Pancreas (tissue), 10 donors: ENCODE measurements at regions not wholly inside any gene's neighbourhood (a gene's known extent, or its start where the extent isn't known, plus 50 kb on each side); places are given as distances from the start of the nearest gene placed in this dataset.

Experiments
- ATAC-seq, 4 donors: fragments of 200-7000 bp; cut with Tn5 transposase; one replicate each; pipeline versions ENCODE4 v1.8.0 to v1.9.1; 2020; ENCODE audit warnings: mild to moderate bottlenecking in 4 of 4, moderate library complexity in 4 of 4
- DNase-seq, 6 donors: peaks; one replicate each; pipeline ENCODE4 v3.0.0-alpha.2; 2020
- FAIRE-seq: peaks from 2 replicates; lab custom pipeline; 2012; peaks lifted over from hg19 to GRCh38; lab: Jason Lieb, UNC
- H3K27ac ChIP-seq, 4 donors: fragments of 200-600 bp; sonication (generic); 1 replicate in 3 of 4; 2 replicates in 1 of 4; pipeline versions ENCODE4 v1.5.0 to v1.8.0; 2020
- H3K27me3 ChIP-seq, 4 donors: fragments of 200-600 bp; one replicate each; pipeline ENCODE4 v1.8.0; 2021
- H3K36me3 ChIP-seq, 3 donors: fragments of 200-600 bp; sonication (generic) in 1 of 3; one replicate each; pipeline versions ENCODE4 v1.5.0 to v1.8.0; 2020 to 2021
- H3K4me1 ChIP-seq, 3 donors: fragments of 200-600 bp; one replicate each; pipeline ENCODE4 v1.8.0; 2021
- H3K4me3 ChIP-seq, 4 donors: fragments of 200-600 bp; sonication (generic) in 2 of 4; one replicate each; pipeline versions ENCODE4 v1.5.0 to v1.8.0; 2020 to 2021
- H3K9me3 ChIP-seq, 4 donors: fragments of 200-600 bp; one replicate each; pipeline ENCODE4 v1.8.0; 2021
- CTCF ChIP-seq, 4 donors: fragments of 200-600 bp; sonication (generic) in 3 of 4; IDR thresholded peaks; one replicate each; pipeline versions ENCODE4 v1.5.0 to v1.8.0; 2021; ENCODE audit warnings: antibody characterized with exemption in 4 of 4
- WGBS, 2 donors: extraction: QIAGEN DNeasy Blood & Tissue Kit; methylation state at CpG; one replicate each; pipeline ENCODE4 v1.1.7; 2013; 5-methylcytosine and 5-hydroxymethylcytosine counted together
- intact Hi-C, 3 donors: fragments of 100-400 bp; cut with DNase I; formaldehyde crosslinking; loops; one replicate each; pipeline versions ENCODE4 v1.11.1 to v1.14.2; 2022
- donor health status: healthy with polysubstance abuse.
- donor health status: DM: no; HTN: no; CAD: no; lungs with moderate emphysema.
- donor health status: DM: no; HTN: no; CAD: no.
- donor health status: control.
- donor health status: control.
- donor health status: Bipolar disorder and iron deficiency.
- donor health status: DM: yes; HTN: yes; CAD: no.
- donor health status: DM: no; HTN: no; CAD: no.
- donor health status: DM: no; HTN: no; CAD: no.
- donor health status: DM: yes; HTN: yes; CAD: no.

GRCh38 chr4:155481150-155481549 is 104.4 kb upstream of the MAP9 start:
- no peak for DNase-seq
- intact Hi-C loops = no loop called here
- WGBS, 2 donors = 86 to 89% methylated on average over 4 of the region's 4 CpGs
- FAIRE-seq = no peak
- no peak overlapping the region for H3K4me3 ChIP-seq
- H3K27me3 ChIP-seq = no peaks in the 10 kb centered on the region
- no peaks in the 10 kb centered on the region for H3K9me3 ChIP-seq
- H3K4me1 ChIP-seq = no peaks in the 10 kb centered on the region
- no peak for ATAC-seq
- no peak for TF ChIP-seq CTCF (IDR thresholded peaks at IDR 0.05)
- H3K36me3 ChIP-seq = no peaks in the 10 kb centered on the region
- H3K27ac ChIP-seq = no peak overlapping the region

GRCh38 chr4:155479835-155480234 is 103.1 kb upstream of the MAP9 start:
- no peaks in the 10 kb centered on the region for H3K27me3 ChIP-seq
- no peak for TF ChIP-seq CTCF (IDR thresholded peaks at IDR 0.05)
- no peak overlapping the region for H3K4me3 ChIP-seq
- H3K27ac ChIP-seq = no peak overlapping the region
- ATAC-seq = no peak
- FAIRE-seq = no peak
- no peaks in the 10 kb centered on the region for H3K4me1 ChIP-seq
- 87 to 93% methylated on average over 1 of the region's 1 CpG for WGBS, 2 donors
- H3K36me3 ChIP-seq = no peaks in the 10 kb centered on the region
- intact Hi-C loops = no loop called here
- no peaks in the 10 kb centered on the region for H3K9me3 ChIP-seq
- DNase-seq = no peak

GRCh38 chr4:155478336-155478835 is 101.6 kb upstream of the MAP9 start:
- FAIRE-seq = no peak
- no peak for ATAC-seq
- Histone ChIP-seq H3K27ac (no peak overlapping the region), H3K4me3 (no peak overlapping the region), H3K36me3 (no peaks in the 10 kb centered on the region), H3K27me3 (no peaks in the 10 kb centered on the region), H3K9me3 (no peaks in the 10 kb centered on the region), H3K4me1 (no peaks in the 10 kb centered on the region)
- WGBS, 2 donors = 56 to 72% methylated on average over 3 of the region's 3 CpGs
- DNase-seq = no peak
- no peak for TF ChIP-seq CTCF (IDR thresholded peaks at IDR 0.05)
- intact Hi-C loops = no loop called here

GRCh38 chr4:155474758-155475157 is 98.0 kb upstream of the MAP9 start:
- TF ChIP-seq CTCF (IDR thresholded peaks at IDR 0.05) = no peak

GRCh38 chr4:155473420-155474095 is 96.8 kb upstream of the MAP9 start:
- Histone ChIP-seq H3K9me3 (no peaks in the 10 kb centered on the region), H3K4me1 (no peaks in the 10 kb centered on the region), H3K27ac (no peak overlapping the region), H3K27me3 (no peaks in the 10 kb centered on the region), H3K36me3 (no peaks in the 10 kb centered on the region), H3K4me3 (no peak overlapping the region)
- intact Hi-C loops = no loop called here
- WGBS, 2 donors = 56 to 59% methylated on average over 3 of the region's 3 CpGs
- ATAC-seq = no peak
- no peak for TF ChIP-seq CTCF (IDR thresholded peaks at IDR 0.05)
- DNase-seq = no peak
- FAIRE-seq = no peak

More at GRCh38 chr4:155474758-155475157, 98.0 kb upstream of the MAP9 start:
- intact Hi-C loops = no loop called here
- H3K4me1 ChIP-seq = no peaks in the 10 kb centered on the region
- H3K9me3 ChIP-seq = no peaks in the 10 kb centered on the region
- FAIRE-seq (no peak), DNase-seq (no peak), ATAC-seq (no peak)
- H3K36me3 ChIP-seq = no peaks in the 10 kb centered on the region
- no peak overlapping the region for H3K27ac ChIP-seq
- no peaks in the 10 kb centered on the region for H3K27me3 ChIP-seq
- H3K4me3 ChIP-seq = no peak overlapping the region
- WGBS, 2 donors = 77 to 79% methylated on average over 5 of the region's 5 CpGs
